HepG2 (cell line): ENCODE measurements at regions not wholly inside any gene's neighbourhood (a gene's known extent, or its start where the extent isn't known, plus 50 kb on each side); places are given as distances from the start of the nearest gene placed in this dataset.

ENCODE experiments used
- ATAC-seq: fragments of 200-7000 bp; cut with Tn5 transposase; 3 replicates; pipeline ENCODE4 v1.9.1; 2020; ENCODE audit warnings: mild to moderate bottlenecking, moderate library complexity
- BruUV-seq: library from RNA; stranded (reverse); fragments of 400-500 nt; replicated peaks from 2 replicates; lab custom pipeline; 2021; lab: Mats Ljungman, UMichigan
- CTCF ChIA-PET: fragments of 300-600 bp; formaldehyde crosslinking; extraction: SDS; loops from one replicate; lab custom pipeline; 2021; ENCODE audit warnings: low total read pairs, inconsistent platforms, low intra/inter-chr PET ratio; lab: Yijun Ruan, JAX
- POLR2A ChIA-PET: fragments of 350-600 bp; sonication (Branson Sonifier 250); formaldehyde crosslinking; loops from one replicate; lab custom pipeline; 2020; ENCODE audit warnings: antibody characterized with exemption, inconsistent platforms; lab: Yijun Ruan, JAX
- DNase-seq: peaks from one replicate; pipeline ENCODE4 v3.0.0-alpha.2; 2015; ENCODE audit warnings: low spot score
- FAIRE-seq: peaks from 3 replicates; lab custom pipeline; 2011; peaks lifted over from hg19 to GRCh38; lab: Jason Lieb, UNC
- H2AFZ ChIP-seq: one replicate; pipeline ENCODE4 v1.6.1; 2011; ENCODE audit warnings: low read length, inconsistent platforms
- H3K27ac ChIP-seq: fragments of 300-600 bp; 3 replicates; pipeline ENCODE4 v1.8.0; 2011; ENCODE audit warnings: mixed run types, mild to moderate bottlenecking, mixed read lengths, low read length, inconsistent platforms; ENCODE audit not compliant: insufficient read depth; ENCODE audit errors: extremely low read length
- H3K27me3 ChIP-seq, 2 experiments: fragments of 200-600 bp in 1 of 2; 2 replicates in 1 of 2; 3 replicates in 1 of 2; pipeline versions ENCODE4 v1.6.0 to v1.8.0; 2011; ENCODE audit warnings: low read length in 2 of 2, mild to moderate bottlenecking in 2 of 2, moderate library complexity in 2 of 2, inconsistent platforms in 1 of 2; ENCODE audit not compliant: insufficient read depth in 2 of 2, control insufficient read depth in 1 of 2
- H3K36me3 ChIP-seq, 2 experiments: fragments of 200-600 bp in 1 of 2; replicated peaks in 1 of 2; 2 replicates in 1 of 2; 3 replicates in 1 of 2; pipeline versions ENCODE4 v1.5.1 to v1.8.0; 2011; ENCODE audit warnings: low read length in 2 of 2, inconsistent platforms in 1 of 2; ENCODE audit not compliant: insufficient read depth in 2 of 2, control insufficient read depth in 1 of 2
- H3K4me1 ChIP-seq: 2 replicates; pipeline ENCODE4 v1.5.1; 2012; ENCODE audit warnings: low read length, inconsistent platforms; ENCODE audit not compliant: insufficient read depth
- H3K4me2 ChIP-seq: 2 replicates; pipeline ENCODE4 v1.6.0; 2011; ENCODE audit warnings: low read depth, low read length, inconsistent platforms
- H3K4me3 ChIP-seq, 3 experiments: fragments of 200-600 bp in 1 of 3; sonication (generic), shearing (Covaris generic) in 1 of 3; replicated peaks in 1 of 3; 2 replicates each; pipeline ENCODE4 v1.5.1; 2011 to 2016; ENCODE audit warnings: low read length in 3 of 3, inconsistent platforms in 2 of 3, low read depth in 2 of 3, mild to moderate bottlenecking in 2 of 3, control low read depth in 1 of 3, mixed read lengths in 1 of 3; ENCODE audit not compliant: insufficient read depth in 1 of 3
- H3K79me2 ChIP-seq: one replicate; pipeline ENCODE4 v1.6.1; 2011; ENCODE audit warnings: low read length, inconsistent platforms; ENCODE audit not compliant: insufficient read depth
- H3K9ac ChIP-seq: 2 replicates; pipeline ENCODE4 v1.6.0; 2011; ENCODE audit warnings: mild to moderate bottlenecking, low read depth, low read length, inconsistent platforms; ENCODE audit not compliant: insufficient read depth
- H3K9me3 ChIP-seq: 2 replicates; pipeline ENCODE4 v1.5.1; 2012; ENCODE audit warnings: mild to moderate bottlenecking, low read length
- H4K20me1 ChIP-seq: 2 replicates; pipeline ENCODE4 v1.6.0; 2011; ENCODE audit warnings: inconsistent platforms, mild to moderate bottlenecking, low read length, moderate library complexity; ENCODE audit not compliant: insufficient read depth
- ADNP ChIP-seq: sonication (generic); formaldehyde crosslinking; IDR thresholded peaks from 2 replicates; pipeline ENCODE4 v1.4.0; 2020; ENCODE audit warnings: missing genetic modification reagents
- ARNT2 ChIP-seq: sonication (generic); formaldehyde crosslinking; IDR thresholded peaks from 2 replicates; pipeline ENCODE4 v1.8.0; 2022; ENCODE audit warnings: mild to moderate bottlenecking, low read depth, missing genetic modification reagents, moderate library complexity
- HNRNPL ChIP-seq: fragments of 200-400 bp; formaldehyde crosslinking; IDR thresholded peaks from 2 replicates; pipeline ENCODE4 v1.6.1; 2017; ENCODE audit warnings: mild to moderate bottlenecking, low read depth, low read length
- ISL2 ChIP-seq: sonication (generic); formaldehyde crosslinking; IDR thresholded peaks from 2 replicates; pipeline ENCODE4 v1.5.0; 2020; ENCODE audit warnings: missing genetic modification reagents
- NCOA5 ChIP-seq: sonication (generic); formaldehyde crosslinking; IDR thresholded peaks from 2 replicates; pipeline ENCODE4 v1.4.0; 2020; ENCODE audit warnings: missing genetic modification reagents
- RAD51 ChIP-seq: fragments of 450-650 bp; IDR thresholded peaks from 2 replicates; pipeline ENCODE4 v1.6.1; 2016; ENCODE audit warnings: borderline replicate concordance
- SIN3A ChIP-seq: IDR thresholded peaks from 2 replicates; pipeline ENCODE4 v1.6.1; 2011; ENCODE audit warnings: low read depth, mild to moderate bottlenecking, control low read depth, low read length, borderline replicate concordance
- SNAI1 ChIP-seq: sonication (generic); formaldehyde crosslinking; IDR thresholded peaks from 2 replicates; pipeline ENCODE4 v1.5.0; 2020; ENCODE audit warnings: mild to moderate bottlenecking, missing genetic modification reagents, borderline replicate concordance
- SRF ChIP-seq: IDR thresholded peaks from 2 replicates; pipeline ENCODE4 v1.6.1; 2011; ENCODE audit warnings: mild to moderate bottlenecking, low read depth, low read length, moderate library complexity
- TOE1 ChIP-seq: sonication (generic); formaldehyde crosslinking; IDR thresholded peaks from 2 replicates; pipeline ENCODE4 v1.4.0; 2020; ENCODE audit warnings: mild to moderate bottlenecking, missing genetic modification reagents
- YEATS4 ChIP-seq: sonication (generic); formaldehyde crosslinking; IDR thresholded peaks from 2 replicates; pipeline ENCODE4 v1.4.0; 2020; ENCODE audit warnings: missing genetic modification reagents, borderline replicate concordance
- ZFP62 ChIP-seq: sonication (generic); formaldehyde crosslinking; IDR thresholded peaks from 2 replicates; pipeline ENCODE4 v1.4.0; 2020; ENCODE audit warnings: missing genetic modification reagents
- ZNF180 ChIP-seq: sonication (generic); formaldehyde crosslinking; IDR thresholded peaks from 2 replicates; pipeline ENCODE4 v1.4.0; 2020; ENCODE audit warnings: low read depth, missing genetic modification reagents, borderline replicate concordance
- ZNF20 ChIP-seq: sonication (generic); formaldehyde crosslinking; IDR thresholded peaks from 2 replicates; pipeline ENCODE4 v1.4.0; 2020; ENCODE audit warnings: mild to moderate bottlenecking, moderate library complexity, missing genetic modification reagents
- ZNF567 ChIP-seq: sonication (generic); formaldehyde crosslinking; IDR thresholded peaks from 2 replicates; pipeline ENCODE4 v1.8.1; 2023; ENCODE audit warnings: mild to moderate bottlenecking, missing genetic modification reagents, borderline replicate concordance
- ZNF747 ChIP-seq: sonication (generic); formaldehyde crosslinking; IDR thresholded peaks from 2 replicates; pipeline ENCODE4 v1.8.1; 2023; ENCODE audit warnings: missing genetic modification reagents, mild to moderate bottlenecking, borderline replicate concordance
- WGBS: methylation state at CpG from one replicate; pipeline ENCODE4 v1.1.6; 2017; ENCODE audit warnings: low lambda C conversion rate; 5-methylcytosine and 5-hydroxymethylcytosine counted together
- in situ Hi-C: cut with HindIII; loops from 2 replicates; pipeline ENCODE4 v1.10.0; 2017; ENCODE audit warnings: low pct_unique_long_range_greater_than_20kb; ENCODE audit not compliant: extremely low pct_ligation_motif_present
- intact Hi-C: fragments of 100-400 bp; cut with micrococcal nuclease; formaldehyde crosslinking; loops from one replicate; pipeline ENCODE4 v1.10.0; 2022; ENCODE audit not compliant: unreplicated experiment
- TF ChIP-seq, protein P1 (sequence below): sonication (generic); formaldehyde crosslinking; IDR thresholded peaks from 2 replicates; pipeline ENCODE4 v1.4.0; 2020; ENCODE audit warnings: mild to moderate bottlenecking, missing genetic modification reagents
- TF ChIP-seq, protein P2 (sequence below): sonication (generic); formaldehyde crosslinking; conservative IDR thresholded peaks from 2 replicates; pipeline ENCODE4 v1.5.0; 2020; ENCODE audit warnings: missing genetic modification reagents
- TF ChIP-seq, protein P3 (sequence below): sonication (generic); formaldehyde crosslinking; IDR thresholded peaks from 2 replicates; pipeline ENCODE4 v1.8.0; 2022; ENCODE audit warnings: missing genetic modification reagents, mild to moderate bottlenecking, inconsistent platforms, borderline replicate concordance

GRCh38 chr11:28820296-28820989 is 712.3 kb downstream of the METTL15 start (continued):
- TF ChIP-seq SRF = no peak
- TF ChIP-seq SNAI1 (CRISPR knock-in tag) = no peak
- TF ChIP-seq ZNF747 (CRISPR knock-in tag) = no peak

GRCh38 chr11:28819741-28820140 is 711.6 kb downstream of the METTL15 start:
- in situ Hi-C loops (no loop called here), intact Hi-C loops (no loop called here)
- Histone ChIP-seq H3K4me2 (no peak overlapping the region), H3K9ac (no peak overlapping the region), H3K9me3 (no peaks in the 10 kb centered on the region), H3K27ac (no peak overlapping the region), H4K20me1 (no peaks in the 10 kb centered on the region), H3K4me1 (no peaks in the 10 kb centered on the region), H3K27me3 (no peaks in the 10 kb centered on the region), H3K4me3 (no peak overlapping the region), H2AFZ (no peak overlapping the region), H3K79me2 (no peaks in the 10 kb centered on the region), H3K36me3 (no peaks in the 10 kb centered on the region)
- FAIRE-seq = no peak
- WGBS = 9% methylated on average over 4 of the region's 4 CpGs
- POLR2A ChIA-PET = no interaction called here
- ATAC-seq = no peak
- TF ChIP-seq ZNF567 (CRISPR knock-in tag) (no peak), ZFP62 (CRISPR knock-in tag) (no peak), HNRNPL (no peak), ZNF20 (CRISPR knock-in tag) (no peak), RAD51 (no peak), TOE1 (CRISPR knock-in tag) (no peak), ISL2 (CRISPR knock-in tag) (no peak), NCOA5 (CRISPR knock-in tag) (no peak), ARNT2 (no peak), ZNF180 (no peak), SIN3A (no peak), YEATS4 (CRISPR knock-in tag) (no peak), ADNP (CRISPR knock-in tag) (no peak)
- TF ChIP-seq, protein P1, sequence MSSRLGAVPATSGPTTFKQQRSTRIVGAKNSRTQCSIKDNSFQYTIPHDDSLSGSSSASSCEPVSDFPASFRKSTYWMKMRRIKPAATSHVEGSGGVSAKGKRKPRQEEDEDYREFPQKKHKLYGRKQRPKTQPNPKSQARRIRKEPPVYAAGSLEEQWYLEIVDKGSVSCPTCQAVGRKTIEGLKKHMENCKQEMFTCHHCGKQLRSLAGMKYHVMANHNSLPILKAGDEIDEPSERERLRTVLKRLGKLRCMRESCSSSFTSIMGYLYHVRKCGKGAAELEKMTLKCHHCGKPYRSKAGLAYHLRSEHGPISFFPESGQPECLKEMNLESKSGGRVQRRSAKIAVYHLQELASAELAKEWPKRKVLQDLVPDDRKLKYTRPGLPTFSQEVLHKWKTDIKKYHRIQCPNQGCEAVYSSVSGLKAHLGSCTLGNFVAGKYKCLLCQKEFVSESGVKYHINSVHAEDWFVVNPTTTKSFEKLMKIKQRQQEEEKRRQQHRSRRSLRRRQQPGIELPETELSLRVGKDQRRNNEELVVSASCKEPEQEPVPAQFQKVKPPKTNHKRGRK (CRISPR knock-in tag) = no peak
- TF ChIP-seq, protein P2, sequence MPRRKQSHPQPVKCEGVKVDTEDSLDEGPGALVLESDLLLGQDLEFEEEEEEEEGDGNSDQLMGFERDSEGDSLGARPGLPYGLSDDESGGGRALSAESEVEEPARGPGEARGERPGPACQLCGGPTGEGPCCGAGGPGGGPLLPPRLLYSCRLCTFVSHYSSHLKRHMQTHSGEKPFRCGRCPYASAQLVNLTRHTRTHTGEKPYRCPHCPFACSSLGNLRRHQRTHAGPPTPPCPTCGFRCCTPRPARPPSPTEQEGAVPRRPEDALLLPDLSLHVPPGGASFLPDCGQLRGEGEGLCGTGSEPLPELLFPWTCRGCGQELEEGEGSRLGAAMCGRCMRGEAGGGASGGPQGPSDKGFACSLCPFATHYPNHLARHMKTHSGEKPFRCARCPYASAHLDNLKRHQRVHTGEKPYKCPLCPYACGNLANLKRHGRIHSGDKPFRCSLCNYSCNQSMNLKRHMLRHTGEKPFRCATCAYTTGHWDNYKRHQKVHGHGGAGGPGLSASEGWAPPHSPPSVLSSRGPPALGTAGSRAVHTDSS (CRISPR knock-in tag) = no peak
- TF ChIP-seq, protein P3, sequence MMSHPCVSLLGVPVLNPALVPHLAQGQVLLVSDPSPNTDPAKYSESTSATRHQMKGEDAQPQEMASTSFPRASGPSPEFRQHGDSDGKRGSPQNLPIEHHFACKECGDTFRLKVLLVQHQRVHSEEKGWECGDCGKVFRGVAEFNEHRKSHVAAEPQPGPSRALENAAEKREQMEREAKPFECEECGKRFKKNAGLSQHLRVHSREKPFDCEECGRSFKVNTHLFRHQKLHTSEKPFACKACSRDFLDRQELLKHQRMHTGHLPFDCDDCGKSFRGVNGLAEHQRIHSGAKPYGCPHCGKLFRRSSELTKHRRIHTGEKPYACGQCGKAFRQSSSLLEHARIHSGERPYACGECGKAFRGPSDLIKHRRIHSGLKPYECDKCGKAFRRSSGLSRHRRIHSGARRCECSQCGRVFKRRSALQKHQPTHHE (CRISPR knock-in tag) = no peak
- BruUV-seq = no TSS peak
- CTCF ChIA-PET = no interaction called here
- no peak for DNase-seq
